ENCODE measurements at regions not wholly inside any gene's neighbourhood (a gene's known extent, or its start where the extent isn't known, plus 50 kb on each side); places are given as distances from the start of the nearest gene placed in this dataset.
"Not testable (repeated sequence)": the region's sequence is repeated elsewhere in the genome, so short reads cannot be mapped to it uniquely, and the experiment has no call there.

GRCh38 chr6:178929-179328 lies 113.4 kb upstream of the DUSP22 start:
- DNase-seq (ENCODE audit: low spot score); intact Hi-C loops (cut with DNase I): not testable (repeated sequence)

- intact Hi-C loops (cut with DNase I) = no loop called here
- no peak for DNase-seq (ENCODE audit: low spot score)
Measured at GRCh38 chr6:179340-179950, 112.8 kb upstream of the DUSP22 start.

- DNase-seq (ENCODE audit: low spot score); intact Hi-C loops (cut with DNase I): not testable (repeated sequence)
Measured at GRCh38 chr6:180091-180694, 112.1 kb upstream of the DUSP22 start.

- intact Hi-C loops (cut with DNase I) = no loop called here
- DNase-seq (ENCODE audit: low spot score) = no peak
Measured at GRCh38 chr6:181049-181654, 111.1 kb upstream of the DUSP22 start.

GRCh38 chr6:183668-184067 lies 108.6 kb upstream of the DUSP22 start:
- intact Hi-C loops (cut with DNase I) = no loop called here

GRCh38 chr6:184161-184700 lies 108.1 kb upstream of the DUSP22 start:
- intact Hi-C loops (cut with DNase I) = no loop called here

More at GRCh38 chr6:183668-184067, 108.6 kb upstream of the DUSP22 start:
- DNase-seq (ENCODE audit: low spot score) = no peak

GRCh38 chr6:186340-186965 lies 105.8 kb upstream of the DUSP22 start:
- no peak for DNase-seq (ENCODE audit: low spot score)
- intact Hi-C loops (cut with DNase I) = no loop called here

More at GRCh38 chr6:184161-184700, 108.1 kb upstream of the DUSP22 start:
- DNase-seq (ENCODE audit: low spot score) = no peak

GRCh38 chr6:187210-187861 lies 105.0 kb upstream of the DUSP22 start:
- no peak for DNase-seq (ENCODE audit: low spot score)
- intact Hi-C loops (cut with DNase I) = no loop called here

GRCh38 chr6:188821-189655 lies 103.2 kb upstream of the DUSP22 start:
- intact Hi-C loops (cut with DNase I) = no loop called here
- DNase-seq (ENCODE audit: low spot score) = peak; percentile 91

GRCh38 chr6:189676-190075 lies 102.6 kb upstream of the DUSP22 start:
- DNase-seq (ENCODE audit: low spot score) = no peak
- intact Hi-C loops (cut with DNase I) = no loop called here

GRCh38 chr6:190596-191395 lies 101.5 kb upstream of the DUSP22 start:
- DNase-seq (ENCODE audit: low spot score) = no peak
- intact Hi-C loops (cut with DNase I) = no loop called here

GRCh38 chr6:191487-192312 lies 100.6 kb upstream of the DUSP22 start:
- intact Hi-C loops (cut with DNase I) = no loop called here

GRCh38 chr6:192313-192664 lies 100.0 kb upstream of the DUSP22 start:
- no peak for DNase-seq (ENCODE audit: low spot score)
- intact Hi-C loops (cut with DNase I) = no loop called here

More at GRCh38 chr6:191487-192312, 100.6 kb upstream of the DUSP22 start:
- DNase-seq (ENCODE audit: low spot score) = no peak

- intact Hi-C loops (cut with DNase I) = no loop called here
- DNase-seq (ENCODE audit: low spot score) = no peak
Measured at GRCh38 chr6:193180-193579, 99.1 kb upstream of the DUSP22 start.

GRCh38 chr6:193773-194310 lies 98.4 kb upstream of the DUSP22 start:
- DNase-seq (ENCODE audit: low spot score) = no peak
- intact Hi-C loops (cut with DNase I) = no loop called here

GRCh38 chr6:195861-196360 lies 96.4 kb upstream of the DUSP22 start:
- no peak for DNase-seq (ENCODE audit: low spot score)
- intact Hi-C loops (cut with DNase I) = loop anchor here (1.0 kb wide), 1 partner anchor 96 kb away; the partner anchor contains the start of gene DUSP22

- no peak for DNase-seq (ENCODE audit: low spot score)
- intact Hi-C loops (cut with DNase I) = no loop called here
Measured at GRCh38 chr6:196543-196942, 95.7 kb upstream of the DUSP22 start.

Measured in cardiac septum (tissue), 1 donor.